ENCODE measurements at regions not wholly inside any gene's neighbourhood (a gene's known extent, or its start where the extent isn't known, plus 50 kb on each side); places are given as distances from the start of the nearest gene placed in this dataset.
"Not testable (repeated sequence)": the region's sequence is repeated elsewhere in the genome, so short reads cannot be mapped to it uniquely, and the experiment has no call there.

GRCh38 chr3:84692261-84692660, 266.5 kb upstream of the CADM2 start:
- TF ChIP-seq FOXA1 (IDR thresholded peaks at IDR 0.05) (no peak), HNF4A (conservative IDR thresholded peaks at IDR 0.05) (no peak), EGR1 (IDR thresholded peaks at IDR 0.05; ENCODE audit: low read depth in 2 of 2) (no peak), RAD21 (IDR thresholded peaks at IDR 0.05) (no peak), YY1 (IDR thresholded peaks at IDR 0.05) (no peak), CTCF (IDR thresholded peaks at IDR 0.05; ENCODE audit: low read depth, low read length, missing input control) (no peak)

DNA sequence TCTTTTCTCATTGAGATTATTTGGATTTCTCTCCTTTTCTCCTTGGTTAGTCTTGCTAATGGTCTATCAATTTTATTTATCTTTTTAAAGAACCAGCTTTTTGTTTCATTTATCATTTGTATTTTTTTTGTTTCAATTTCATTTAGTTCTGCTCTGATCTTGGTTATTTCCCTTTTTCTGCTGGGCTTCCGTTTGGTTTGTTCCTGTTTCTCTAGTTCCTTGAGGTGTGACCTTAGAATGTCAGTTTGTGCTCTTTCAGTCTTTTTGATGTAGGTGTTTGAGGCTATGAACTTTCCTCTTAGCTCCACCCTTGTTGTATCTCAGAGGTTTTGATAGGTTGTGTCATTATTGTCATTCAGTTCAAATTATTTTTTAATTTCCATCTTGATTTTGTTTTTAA, 248.5 kb upstream of the CADM2 start:
- H3K9me3 ChIP-seq (ENCODE audit: control insufficient read depth in 4 of 4, low read length in 3 of 4); H3K27ac ChIP-seq (ENCODE audit: low read depth in 1 of 2, low read length in 2 of 2): not testable (repeated sequence)
- 37% methylated on average over 1 of the region's 1 CpG for WGBS

More at GRCh38 chr3:84692261-84692660, 266.5 kb upstream of the CADM2 start:
- Histone ChIP-seq H3K27ac (ENCODE audit: low read depth in 1 of 2, low read length in 2 of 2) (no peak overlapping the region), H3K9me3 (ENCODE audit: control insufficient read depth in 4 of 4, low read length in 3 of 4) (no peaks in the 10 kb centered on the region), H3K36me3 (ENCODE audit: control insufficient read depth in 4 of 4, insufficient read depth in 3 of 4, low read depth in 1 of 4, low read length in 3 of 4) (no peaks in the 10 kb centered on the region), H3K9ac (ENCODE audit: low read depth in 1 of 2, low read length in 2 of 2) (no peak overlapping the region), H3K4me1 (ENCODE audit: control insufficient read depth in 4 of 4, insufficient read depth in 4 of 4, low read length in 3 of 4) (no peaks in the 10 kb centered on the region), H3K27me3 (ENCODE audit: control insufficient read depth in 4 of 4, insufficient read depth in 4 of 4, low read length in 3 of 4) (no peaks in the 10 kb centered on the region), H3K4me3 (ENCODE audit: low read depth in 1 of 3, low read length in 3 of 3) (no peak overlapping the region)
- no peak for DNase-seq (ENCODE audit: low spot score)
- 46% methylated on average over 2 of the region's 2 CpGs for WGBS

DNA sequence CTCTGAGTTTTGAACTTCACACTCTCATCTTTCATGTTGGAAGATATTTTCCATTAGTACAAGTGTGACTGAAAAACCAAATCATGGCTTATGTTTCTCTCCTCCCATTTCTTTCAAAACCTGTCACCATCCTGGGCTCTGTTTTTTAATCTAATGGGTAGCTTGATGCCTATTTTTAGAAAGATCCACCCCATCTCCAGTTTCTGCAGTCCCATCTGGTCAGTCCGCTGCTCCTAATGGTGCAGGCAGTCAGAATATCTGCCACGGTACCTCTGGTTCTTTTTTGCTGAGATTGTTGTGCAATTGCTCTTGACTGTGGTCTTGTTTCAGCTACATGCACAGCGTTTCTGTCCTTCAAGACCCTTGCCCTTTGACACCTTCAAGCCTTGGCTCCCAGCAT, 240.9 kb upstream of the CADM2 start:
- Histone ChIP-seq H3K27ac (ENCODE audit: low read depth in 1 of 2, low read length in 2 of 2) (no peak overlapping the region), H3K4me3 (ENCODE audit: low read depth in 1 of 3, low read length in 3 of 3) (no peak overlapping the region), H3K4me1 (ENCODE audit: control insufficient read depth in 4 of 4, insufficient read depth in 4 of 4, low read length in 3 of 4) (no peaks in the 10 kb centered on the region), H3K9ac (ENCODE audit: low read depth in 1 of 2, low read length in 2 of 2) (no peak overlapping the region), H3K27me3 (ENCODE audit: control insufficient read depth in 4 of 4, insufficient read depth in 4 of 4, low read length in 3 of 4) (no peaks in the 10 kb centered on the region), H3K36me3 (ENCODE audit: control insufficient read depth in 4 of 4, insufficient read depth in 3 of 4, low read depth in 1 of 4, low read length in 3 of 4) (no peaks in the 10 kb centered on the region), H3K9me3 (ENCODE audit: control insufficient read depth in 4 of 4, low read length in 3 of 4) (no peaks in the 10 kb centered on the region)
- 55% methylated on average over 3 of the region's 3 CpGs for WGBS
- DNase-seq (ENCODE audit: low spot score) = no peak
- TF ChIP-seq RXRA (IDR thresholded peaks at IDR 0.05) = no peak
- no peak for TF ChIP-seq FOXA1 (IDR thresholded peaks at IDR 0.05)

More for the DNA sequence above, 248.5 kb upstream of the CADM2 start:
- H3K4me1 ChIP-seq (ENCODE audit: control insufficient read depth in 4 of 4, insufficient read depth in 4 of 4, low read length in 3 of 4); DNase-seq (ENCODE audit: low spot score); H3K27me3 ChIP-seq (ENCODE audit: control insufficient read depth in 4 of 4, insufficient read depth in 4 of 4, low read length in 3 of 4); H3K9ac ChIP-seq (ENCODE audit: low read depth in 1 of 2, low read length in 2 of 2); H3K4me3 ChIP-seq (ENCODE audit: low read depth in 1 of 3, low read length in 3 of 3); H3K36me3 ChIP-seq (ENCODE audit: control insufficient read depth in 4 of 4, insufficient read depth in 3 of 4, low read depth in 1 of 4, low read length in 3 of 4): not testable (repeated sequence)

- no peak overlapping the region for H3K4me3 ChIP-seq (ENCODE audit: low read depth in 1 of 3, low read length in 3 of 3)
- no peaks in the 10 kb centered on the region for H3K36me3 ChIP-seq (ENCODE audit: control insufficient read depth in 4 of 4, insufficient read depth in 3 of 4, low read depth in 1 of 4, low read length in 3 of 4)
- no peaks in the 10 kb centered on the region for H3K9me3 ChIP-seq (ENCODE audit: control insufficient read depth in 4 of 4, low read length in 3 of 4)
- TF ChIP-seq YY1 (IDR thresholded peaks at IDR 0.05) (no peak), TAF1 (conservative IDR thresholded peaks at IDR 0.05) (no peak), FOXA1 (IDR thresholded peaks at IDR 0.05) (no peak), MAX (IDR thresholded peaks at IDR 0.05) (no peak), SP1 (IDR thresholded peaks at IDR 0.05) (no peak), RAD21 (IDR thresholded peaks at IDR 0.05) (no peak), JUND (IDR thresholded peaks at IDR 0.05) (no peak), HNF4A (conservative IDR thresholded peaks at IDR 0.05) (no peak), RXRA (IDR thresholded peaks at IDR 0.05) (no peak), NR2F2 (IDR thresholded peaks at IDR 0.05) (no peak), FOXA2 (IDR thresholded peaks at IDR 0.05) (no peak)
- TF ChIP-seq, protein P1, sequence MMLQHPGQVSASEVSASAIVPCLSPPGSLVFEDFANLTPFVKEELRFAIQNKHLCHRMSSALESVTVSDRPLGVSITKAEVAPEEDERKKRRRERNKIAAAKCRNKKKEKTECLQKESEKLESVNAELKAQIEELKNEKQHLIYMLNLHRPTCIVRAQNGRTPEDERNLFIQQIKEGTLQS (IDR thresholded peaks at IDR 0.05) = no peak
- TF ChIP-seq, protein P2, sequence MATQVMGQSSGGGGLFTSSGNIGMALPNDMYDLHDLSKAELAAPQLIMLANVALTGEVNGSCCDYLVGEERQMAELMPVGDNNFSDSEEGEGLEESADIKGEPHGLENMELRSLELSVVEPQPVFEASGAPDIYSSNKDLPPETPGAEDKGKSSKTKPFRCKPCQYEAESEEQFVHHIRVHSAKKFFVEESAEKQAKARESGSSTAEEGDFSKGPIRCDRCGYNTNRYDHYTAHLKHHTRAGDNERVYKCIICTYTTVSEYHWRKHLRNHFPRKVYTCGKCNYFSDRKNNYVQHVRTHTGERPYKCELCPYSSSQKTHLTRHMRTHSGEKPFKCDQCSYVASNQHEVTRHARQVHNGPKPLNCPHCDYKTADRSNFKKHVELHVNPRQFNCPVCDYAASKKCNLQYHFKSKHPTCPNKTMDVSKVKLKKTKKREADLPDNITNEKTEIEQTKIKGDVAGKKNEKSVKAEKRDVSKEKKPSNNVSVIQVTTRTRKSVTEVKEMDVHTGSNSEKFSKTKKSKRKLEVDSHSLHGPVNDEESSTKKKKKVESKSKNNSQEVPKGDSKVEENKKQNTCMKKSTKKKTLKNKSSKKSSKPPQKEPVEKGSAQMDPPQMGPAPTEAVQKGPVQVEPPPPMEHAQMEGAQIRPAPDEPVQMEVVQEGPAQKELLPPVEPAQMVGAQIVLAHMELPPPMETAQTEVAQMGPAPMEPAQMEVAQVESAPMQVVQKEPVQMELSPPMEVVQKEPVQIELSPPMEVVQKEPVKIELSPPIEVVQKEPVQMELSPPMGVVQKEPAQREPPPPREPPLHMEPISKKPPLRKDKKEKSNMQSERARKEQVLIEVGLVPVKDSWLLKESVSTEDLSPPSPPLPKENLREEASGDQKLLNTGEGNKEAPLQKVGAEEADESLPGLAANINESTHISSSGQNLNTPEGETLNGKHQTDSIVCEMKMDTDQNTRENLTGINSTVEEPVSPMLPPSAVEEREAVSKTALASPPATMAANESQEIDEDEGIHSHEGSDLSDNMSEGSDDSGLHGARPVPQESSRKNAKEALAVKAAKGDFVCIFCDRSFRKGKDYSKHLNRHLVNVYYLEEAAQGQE (IDR thresholded peaks at IDR 0.05) = no peak
- H3K9ac ChIP-seq (ENCODE audit: low read depth in 1 of 2, low read length in 2 of 2) = no peak overlapping the region
- H3K27me3 ChIP-seq (ENCODE audit: control insufficient read depth in 4 of 4, insufficient read depth in 4 of 4, low read length in 3 of 4) = peaks cover 0 to 3% (median 0%) of the 10 kb centered on the region in 4 donors
- 83% methylated on average over 4 of the region's 4 CpGs for WGBS
- H3K27ac ChIP-seq (ENCODE audit: low read depth in 1 of 2, low read length in 2 of 2) = no peak overlapping the region
- DNase-seq (ENCODE audit: low spot score) = no peak
- no peaks in the 10 kb centered on the region for H3K4me1 ChIP-seq (ENCODE audit: control insufficient read depth in 4 of 4, insufficient read depth in 4 of 4, low read length in 3 of 4)
Measured at GRCh38 chr3:84724877-84725276, 233.9 kb upstream of the CADM2 start.

All from liver (tissue), 8 donors.